Skeletal muscle tissue (tissue), 3 donors: ENCODE measurements at regions not wholly inside any gene's neighbourhood (a gene's known extent, or its start where the extent isn't known, plus 50 kb on each side); places are given as distances from the start of the nearest gene placed in this dataset.

Experiments
- H3K27ac ChIP-seq: one replicate; pipeline ENCODE4 v1.7.0; 2013; ENCODE audit warnings: mild to moderate bottlenecking, low read depth, low read length, inconsistent platforms
- H3K27me3 ChIP-seq, 3 donors: one replicate each; pipeline ENCODE4 v1.7.0; 2013; ENCODE audit warnings: low read length in 3 of 3; ENCODE audit not compliant: control insufficient read depth in 3 of 3, insufficient read depth in 3 of 3
- H3K36me3 ChIP-seq, 3 donors: one replicate each; pipeline ENCODE4 v1.7.0; 2013; ENCODE audit warnings: low read length in 3 of 3; ENCODE audit not compliant: control insufficient read depth in 3 of 3, insufficient read depth in 3 of 3
- H3K4me1 ChIP-seq, 3 donors: one replicate each; pipeline ENCODE4 v1.7.0; 2013; ENCODE audit warnings: low read length in 3 of 3, mild to moderate bottlenecking in 3 of 3; ENCODE audit not compliant: control insufficient read depth in 3 of 3, insufficient read depth in 3 of 3
- H3K4me3 ChIP-seq, 3 donors: one replicate each; pipeline ENCODE4 v1.7.0; 2013; ENCODE audit warnings: low read length in 3 of 3
- H3K9ac ChIP-seq, 3 donors: one replicate each; pipeline ENCODE4 v1.7.0; 2013; ENCODE audit warnings: low read length in 3 of 3, mild to moderate bottlenecking in 3 of 3, moderate library complexity in 2 of 3, low read depth in 1 of 3
- H3K9me3 ChIP-seq, 3 donors: one replicate each; pipeline ENCODE4 v1.7.0; 2013; ENCODE audit warnings: low read length in 3 of 3; ENCODE audit not compliant: control insufficient read depth in 3 of 3
- donor health status: Osteomylitis.

- Histone ChIP-seq H3K9ac (no peak overlapping the region), H3K27ac (no peak overlapping the region), H3K9me3 (peaks cover 0 to 4% (median 0%) of the 10 kb centered on the region in 3 donors), H3K36me3 (no peaks in the 10 kb centered on the region), H3K4me3 (no peak overlapping the region), H3K4me1 (no peaks in the 10 kb centered on the region), H3K27me3 (no peaks in the 10 kb centered on the region)
Observed at GRCh38 chr3:6079011-6079410, 781.9 kb upstream of the GRM7 start.

- H3K4me3 ChIP-seq, result no peak overlapping the region
- no peak overlapping the region for H3K9ac ChIP-seq
- H3K4me1 ChIP-seq, result no peaks in the 10 kb centered on the region
- H3K9me3 ChIP-seq, result peaks cover 0 to 4% (median 0%) of the 10 kb centered on the region in 3 donors
- H3K36me3 ChIP-seq, result no peaks in the 10 kb centered on the region
- no peak overlapping the region for H3K27ac ChIP-seq
- no peaks in the 10 kb centered on the region for H3K27me3 ChIP-seq
Observed at GRCh38 chr3:6079561-6080179, 781.2 kb upstream of the GRM7 start.

GRCh38 chr3:6088433-6088832, 772.5 kb upstream of the GRM7 start:
- H3K9ac ChIP-seq, result no peak overlapping the region
- H3K27me3 ChIP-seq, result no peaks in the 10 kb centered on the region
- no peak overlapping the region for H3K27ac ChIP-seq
- H3K4me3 ChIP-seq, result no peak overlapping the region
- H3K9me3 ChIP-seq, result no peaks in the 10 kb centered on the region
- H3K36me3 ChIP-seq, result no peaks in the 10 kb centered on the region
- H3K4me1 ChIP-seq, result no peaks in the 10 kb centered on the region

GRCh38 chr3:6089780-6090179, 771.1 kb upstream of the GRM7 start:
- Histone ChIP-seq H3K36me3 (no peaks in the 10 kb centered on the region), H3K27me3 (no peaks in the 10 kb centered on the region), H3K9ac (no peak overlapping the region), H3K4me1 (no peaks in the 10 kb centered on the region), H3K4me3 (no peak overlapping the region), H3K27ac (no peak overlapping the region), H3K9me3 (no peaks in the 10 kb centered on the region)

GRCh38 chr3:6091262-6091661, 769.7 kb upstream of the GRM7 start:
- no peaks in the 10 kb centered on the region for H3K27me3 ChIP-seq
- no peak overlapping the region for H3K27ac ChIP-seq
- H3K36me3 ChIP-seq, result no peaks in the 10 kb centered on the region

GRCh38 chr3:6095006-6095405, 765.9 kb upstream of the GRM7 start:
- H3K9ac ChIP-seq, result no peak overlapping the region
- H3K36me3 ChIP-seq, result no peaks in the 10 kb centered on the region
- H3K27ac ChIP-seq, result no peak overlapping the region

More at GRCh38 chr3:6091262-6091661, 769.7 kb upstream of the GRM7 start:
- Histone ChIP-seq H3K9me3 (no peaks in the 10 kb centered on the region), H3K9ac (no peak overlapping the region), H3K4me3 (no peak overlapping the region), H3K4me1 (no peaks in the 10 kb centered on the region)

GRCh38 chr3:6097021-6097420, 763.9 kb upstream of the GRM7 start:
- H3K36me3 ChIP-seq, result no peaks in the 10 kb centered on the region
- no peaks in the 10 kb centered on the region for H3K4me1 ChIP-seq
- H3K27me3 ChIP-seq, result no peaks in the 10 kb centered on the region
- no peaks in the 10 kb centered on the region for H3K9me3 ChIP-seq
- no peak overlapping the region for H3K4me3 ChIP-seq
- H3K9ac ChIP-seq, result no peak overlapping the region
- H3K27ac ChIP-seq, result no peak overlapping the region

More at GRCh38 chr3:6095006-6095405, 765.9 kb upstream of the GRM7 start:
- no peaks in the 10 kb centered on the region for H3K27me3 ChIP-seq
- H3K4me1 ChIP-seq, result no peaks in the 10 kb centered on the region
- H3K9me3 ChIP-seq, result no peaks in the 10 kb centered on the region
- no peak overlapping the region for H3K4me3 ChIP-seq

- Histone ChIP-seq H3K36me3 (no peaks in the 10 kb centered on the region), H3K9ac (no peak overlapping the region), H3K27me3 (no peaks in the 10 kb centered on the region), H3K27ac (no peak overlapping the region), H3K4me1 (no peaks in the 10 kb centered on the region), H3K9me3 (no peaks in the 10 kb centered on the region), H3K4me3 (no peak overlapping the region)
Observed at GRCh38 chr3:6097556-6097955, 763.4 kb upstream of the GRM7 start.

- Histone ChIP-seq H3K27me3 (no peaks in the 10 kb centered on the region), H3K9ac (no peak overlapping the region), H3K4me1 (no peaks in the 10 kb centered on the region), H3K27ac (no peak overlapping the region), H3K9me3 (no peaks in the 10 kb centered on the region), H3K4me3 (no peak overlapping the region), H3K36me3 (no peaks in the 10 kb centered on the region)
Observed at GRCh38 chr3:6098516-6099157, 762.3 kb upstream of the GRM7 start.

GRCh38 chr3:6099458-6100075, 761.3 kb upstream of the GRM7 start:
- Histone ChIP-seq H3K9ac (no peak overlapping the region), H3K4me3 (no peak overlapping the region), H3K27ac (no peak overlapping the region), H3K36me3 (no peaks in the 10 kb centered on the region), H3K27me3 (no peaks in the 10 kb centered on the region), H3K4me1 (no peaks in the 10 kb centered on the region), H3K9me3 (no peaks in the 10 kb centered on the region)
